ENCODE measurements at regions not wholly inside any gene's neighbourhood (a gene's known extent, or its start where the extent isn't known, plus 50 kb on each side); places are given as distances from the start of the nearest gene placed in this dataset.

GRCh38 chr1:55289042-55289441 is 73.9 kb upstream of the USP24 start:
- Histone ChIP-seq H3K9ac (ENCODE audit: insufficient read depth in 1 of 2, low read length in 2 of 2) (no peak overlapping the region), H3K4me3 (no peak overlapping the region), H3K27me3 (ENCODE audit: control insufficient read depth in 3 of 3, insufficient read depth in 3 of 3, low read length in 2 of 3) (no peaks in the 10 kb centered on the region), H3K27ac (ENCODE audit: low read depth in 1 of 2, low read length in 1 of 2) (no peak overlapping the region), H3K9me3 (ENCODE audit: control insufficient read depth in 4 of 4, insufficient read depth in 3 of 4, low read length in 3 of 4) (no peaks in the 10 kb centered on the region), H3K4me1 (ENCODE audit: control insufficient read depth in 5 of 5, insufficient read depth in 5 of 5, low read length in 5 of 5) (peaks cover 0 to 5% (median 0%) of the 10 kb centered on the region in 5 donors), H3K36me3 (ENCODE audit: control insufficient read depth in 4 of 4, insufficient read depth in 4 of 4, low read length in 4 of 4) (no peaks in the 10 kb centered on the region)
- no peak for ATAC-seq (ENCODE audit: insufficient read depth, low FRiP score)
- 97 to 98% methylated on average over 7 of the region's 7 CpGs for WGBS, 2 donors
- TF ChIP-seq, protein P1, sequence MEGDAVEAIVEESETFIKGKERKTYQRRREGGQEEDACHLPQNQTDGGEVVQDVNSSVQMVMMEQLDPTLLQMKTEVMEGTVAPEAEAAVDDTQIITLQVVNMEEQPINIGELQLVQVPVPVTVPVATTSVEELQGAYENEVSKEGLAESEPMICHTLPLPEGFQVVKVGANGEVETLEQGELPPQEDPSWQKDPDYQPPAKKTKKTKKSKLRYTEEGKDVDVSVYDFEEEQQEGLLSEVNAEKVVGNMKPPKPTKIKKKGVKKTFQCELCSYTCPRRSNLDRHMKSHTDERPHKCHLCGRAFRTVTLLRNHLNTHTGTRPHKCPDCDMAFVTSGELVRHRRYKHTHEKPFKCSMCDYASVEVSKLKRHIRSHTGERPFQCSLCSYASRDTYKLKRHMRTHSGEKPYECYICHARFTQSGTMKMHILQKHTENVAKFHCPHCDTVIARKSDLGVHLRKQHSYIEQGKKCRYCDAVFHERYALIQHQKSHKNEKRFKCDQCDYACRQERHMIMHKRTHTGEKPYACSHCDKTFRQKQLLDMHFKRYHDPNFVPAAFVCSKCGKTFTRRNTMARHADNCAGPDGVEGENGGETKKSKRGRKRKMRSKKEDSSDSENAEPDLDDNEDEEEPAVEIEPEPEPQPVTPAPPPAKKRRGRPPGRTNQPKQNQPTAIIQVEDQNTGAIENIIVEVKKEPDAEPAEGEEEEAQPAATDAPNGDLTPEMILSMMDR (IDR thresholded peaks at IDR 0.05; ENCODE audit: control extremely low read depth, extremely low read depth) = no peak
- no peak for DNase-seq

DNA sequence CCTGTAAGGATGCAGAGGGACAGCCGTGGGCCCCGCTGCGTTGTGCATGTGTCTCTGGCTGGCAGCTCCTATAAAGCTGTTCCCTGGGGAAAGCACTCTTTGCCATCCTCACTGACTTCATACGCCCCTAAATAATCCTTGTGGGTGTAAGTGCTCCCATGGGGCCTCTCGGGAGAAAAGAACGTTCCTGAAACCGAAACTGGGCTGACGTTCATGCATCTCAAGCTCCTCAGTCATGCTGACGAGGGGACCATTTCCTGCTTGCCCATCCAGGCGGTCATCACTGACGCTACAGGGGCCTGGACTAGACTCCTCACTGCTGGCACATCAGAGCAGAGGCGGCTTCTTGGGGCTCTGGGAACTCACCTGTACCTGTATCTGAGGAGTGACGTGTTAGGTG is 73.1 kb upstream of the USP24 start:
- Histone ChIP-seq H3K27me3 (ENCODE audit: control insufficient read depth in 3 of 3, insufficient read depth in 3 of 3, low read length in 2 of 3) (no peaks in the 10 kb centered on the region), H3K4me1 (ENCODE audit: control insufficient read depth in 5 of 5, insufficient read depth in 5 of 5, low read length in 5 of 5) (peaks cover 0 to 5% (median 0%) of the 10 kb centered on the region in 5 donors), H3K27ac (ENCODE audit: low read depth in 1 of 2, low read length in 1 of 2) (no peak overlapping the region), H3K9ac (ENCODE audit: insufficient read depth in 1 of 2, low read length in 2 of 2) (no peak overlapping the region), H3K4me3 (no peak overlapping the region), H3K9me3 (ENCODE audit: control insufficient read depth in 4 of 4, insufficient read depth in 3 of 4, low read length in 3 of 4) (no peaks in the 10 kb centered on the region), H3K36me3 (ENCODE audit: control insufficient read depth in 4 of 4, insufficient read depth in 4 of 4, low read length in 4 of 4) (no peaks in the 10 kb centered on the region)
- 81 to 92% methylated on average over 13 of the region's 13 CpGs for WGBS, 2 donors
- peak; percentile 6 for ATAC-seq (ENCODE audit: insufficient read depth, low FRiP score)
- no peak for DNase-seq
- TF ChIP-seq, protein P1 (IDR thresholded peaks at IDR 0.05; ENCODE audit: control extremely low read depth, extremely low read depth) = no peak

GRCh38 chr1:55287723-55288122 is 72.6 kb upstream of the USP24 start:
- Histone ChIP-seq H3K27ac (ENCODE audit: low read depth in 1 of 2, low read length in 1 of 2) (no peak overlapping the region), H3K4me3 (no peak overlapping the region), H3K27me3 (ENCODE audit: control insufficient read depth in 3 of 3, insufficient read depth in 3 of 3, low read length in 2 of 3) (no peaks in the 10 kb centered on the region), H3K9me3 (ENCODE audit: control insufficient read depth in 4 of 4, insufficient read depth in 3 of 4, low read length in 3 of 4) (no peaks in the 10 kb centered on the region), H3K9ac (ENCODE audit: insufficient read depth in 1 of 2, low read length in 2 of 2) (no peak overlapping the region), H3K4me1 (ENCODE audit: control insufficient read depth in 5 of 5, insufficient read depth in 5 of 5, low read length in 5 of 5) (peaks cover 0 to 5% (median 0%) of the 10 kb centered on the region in 5 donors), H3K36me3 (ENCODE audit: control insufficient read depth in 4 of 4, insufficient read depth in 4 of 4, low read length in 4 of 4) (no peaks in the 10 kb centered on the region)
- 86 to 89% methylated on average over 9 of the region's 9 CpGs for WGBS, 2 donors
- ATAC-seq (ENCODE audit: insufficient read depth, low FRiP score) (no peak), DNase-seq (no peak)
- TF ChIP-seq, protein P1 (IDR thresholded peaks at IDR 0.05; ENCODE audit: control extremely low read depth, extremely low read depth) = no peak
